Stimulated activated CD8-positive, alpha-beta memory T cell treated with anti-CD3 and anti-CD28 coated beads, Interleukin-7, amount 100 ng/mL, for 48 hours (primary cell): ENCODE measurements at regions not wholly inside any gene's neighbourhood (a gene's known extent, or its start where the extent isn't known, plus 50 kb on each side); places are given as distances from the start of the nearest gene placed in this dataset.

ENCODE experiments used
- DNase-seq, 2 donors: peaks; one replicate each; pipeline ENCODE4 v3.0.0-alpha.2; 2020; ENCODE audit warnings: low read depth in 1 of 2; ENCODE audit errors: extremely low read depth in 1 of 2

- DNase-seq: no peak
Measured at GRCh38 chr16:66219491-66219890, 147.0 kb upstream of the CDH5 start.

- DNase-seq: no peak
Measured at GRCh38 chr16:66212428-66212827, 154.1 kb upstream of the CDH5 start.

GRCh38 chr16:66211651-66212050 lies 154.8 kb upstream of the CDH5 start:
- DNase-seq: no peak

- no peak for DNase-seq
Measured at GRCh38 chr16:66207883-66208265, 158.6 kb upstream of the CDH5 start.

GRCh38 chr16:66207139-66207882 lies 159.2 kb upstream of the CDH5 start:
- DNase-seq: no peak

GRCh38 chr16:66206363-66206762 lies 160.1 kb upstream of the CDH5 start:
- DNase-seq: no peak

GRCh38 chr16:66205287-66206231 lies 160.9 kb upstream of the CDH5 start:
- DNase-seq: no peak

- no peak for DNase-seq
Measured at GRCh38 chr16:66204756-66205155, 161.7 kb upstream of the CDH5 start.

GRCh38 chr16:66203476-66203875 lies 163.0 kb upstream of the CDH5 start:
- DNase-seq: no peak

- no peak for DNase-seq
Measured at GRCh38 chr16:66199189-66199588, 167.3 kb upstream of the CDH5 start.

GRCh38 chr16:66198641-66199040 lies 167.8 kb upstream of the CDH5 start:
- no peak for DNase-seq

GRCh38 chr16:66197668-66198278 lies 168.7 kb upstream of the CDH5 start:
- no peak for DNase-seq

GRCh38 chr16:66196770-66197169 lies 169.7 kb upstream of the CDH5 start:
- DNase-seq: no peak

- no peak for DNase-seq
Measured at GRCh38 chr16:66194866-66195265, 171.6 kb upstream of the CDH5 start.

- DNase-seq: no peak
Measured at GRCh38 chr16:66193543-66194229, 172.8 kb upstream of the CDH5 start.

- no peak for DNase-seq
Measured at GRCh38 chr16:66190411-66190810, 176.1 kb upstream of the CDH5 start.

- DNase-seq: no peak
Measured at GRCh38 chr16:66189951-66190350, 176.5 kb upstream of the CDH5 start.

- DNase-seq: no peak
Measured at GRCh38 chr16:66188917-66189725, 177.4 kb upstream of the CDH5 start.

- no peak for DNase-seq
Measured at GRCh38 chr16:66186251-66186785, 180.2 kb upstream of the CDH5 start.

- no peak for DNase-seq
Measured at GRCh38 chr16:66182592-66182991, 183.9 kb upstream of the CDH5 start.
